ENCODE measurements at regions not wholly inside any gene's neighbourhood (a gene's known extent, or its start where the extent isn't known, plus 50 kb on each side); places are given as distances from the start of the nearest gene placed in this dataset.
A peak's percentile ranks its signal among the peaks of the same experiment; 100 is the strongest.

GRCh38 chr12:89082370-89082753 is 269.9 kb downstream of the DUSP6 start:
- Histone ChIP-seq H3K4me1 (ENCODE audit: control insufficient read depth in 2 of 2, insufficient read depth in 1 of 2, low read depth in 1 of 2, low read length in 2 of 2) (peaks cover 4 to 23% of the 10 kb centered on the region in 2 donors), H3K9me3 (replicated peaks in 1 of 2; ENCODE audit: control insufficient read depth in 2 of 2, insufficient read depth in 1 of 2, low read depth in 1 of 2, low read length in 2 of 2) (peaks cover 0 to 5% of the 10 kb centered on the region in 2 donors), H2AFZ (ENCODE audit: low read length) (peak overlapping the region; percentile 45), H3K14ac (ENCODE audit: low read length) (no peak overlapping the region), H3K9ac (ENCODE audit: low read depth, low read length, poor library complexity) (no peak overlapping the region), H3K18ac (ENCODE audit: low read length) (no peak overlapping the region), H2AK5ac (ENCODE audit: low read depth, low read length) (no peak overlapping the region), H3K27me3 (ENCODE audit: control insufficient read depth in 3 of 3, insufficient read depth in 3 of 3, low read depth in 1 of 3, low read length in 3 of 3) (no peaks in the 10 kb centered on the region), H3K79me1 (ENCODE audit: low read depth, low read length) (no peaks in the 10 kb centered on the region), H2BK12ac (ENCODE audit: low read length) (no peak overlapping the region), H3K36me3 (replicated peaks in 1 of 2; ENCODE audit: control insufficient read depth in 2 of 2, insufficient read depth in 2 of 2, low read length in 2 of 2) (no peaks in the 10 kb centered on the region), H3K23ac (ENCODE audit: low read depth, low read length, poor library complexity) (no peak overlapping the region), H4K8ac (ENCODE audit: low read depth, low read length) (no peak overlapping the region), H3K4me3 (ENCODE audit: low read length in 2 of 2) (no peak overlapping the region), H3K27ac (replicated peaks; ENCODE audit: low read length) (no peak overlapping the region), H2BK15ac (ENCODE audit: low read length) (no peak overlapping the region), H4K91ac (ENCODE audit: low read depth, low read length, poor library complexity) (no peak overlapping the region), H2BK120ac (ENCODE audit: low read depth, low read length) (no peak overlapping the region), H2BK5ac (ENCODE audit: low read length) (no peak overlapping the region), H3K4me2 (ENCODE audit: insufficient read depth, low read length, poor library complexity, severe bottlenecking) (no peak overlapping the region), H3K4ac (ENCODE audit: low read length) (no peak overlapping the region)
- WGBS, 2 donors (ENCODE audit: extremely low coverage in 2 of 2, insufficient read length in 2 of 2, insufficient replicate concordance in 1 of 2), result no CpG with 5 or more reads among the region's 1 CpG
- no peak for DNase-seq (ENCODE audit: low spot score)

DNA sequence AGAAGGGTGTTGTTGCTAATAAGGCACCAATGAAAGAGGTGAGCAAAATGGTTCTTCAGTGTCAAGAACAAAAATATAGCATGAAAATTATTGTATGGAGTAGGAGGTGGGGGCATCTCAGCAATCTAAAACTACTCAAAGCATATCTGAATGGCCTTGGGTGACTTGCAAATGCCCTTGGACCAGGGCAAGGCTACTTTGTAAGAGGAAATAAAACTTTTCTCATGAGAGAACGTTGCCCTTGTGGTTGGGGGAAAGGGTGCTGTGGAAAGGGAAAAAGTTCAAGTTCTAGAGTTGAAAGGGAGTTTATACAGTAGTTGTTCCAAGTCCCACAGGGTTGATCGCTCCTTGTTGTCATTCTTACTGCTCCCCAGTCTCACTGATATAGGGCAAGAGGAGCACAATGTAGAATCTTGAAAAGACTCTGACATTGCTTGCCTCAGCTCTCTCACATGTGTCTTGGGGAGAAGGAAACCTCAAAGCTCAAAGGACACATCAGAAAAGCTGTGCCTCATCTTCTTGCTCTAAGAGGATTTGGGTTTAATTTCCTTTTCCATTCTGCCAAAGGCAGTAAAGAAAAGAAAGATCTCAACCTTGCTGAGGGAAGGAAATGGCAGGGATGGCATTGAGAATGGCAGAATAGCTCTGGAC is 270.5 kb downstream of the DUSP6 start:
- no peak overlapping the region for H3K14ac ChIP-seq (ENCODE audit: low read length)
- no peak overlapping the region for H4K8ac ChIP-seq (ENCODE audit: low read depth, low read length)
- H3K4me2 ChIP-seq (ENCODE audit: insufficient read depth, low read length, poor library complexity, severe bottlenecking), result no peak overlapping the region
- no peaks in the 10 kb centered on the region for H3K79me1 ChIP-seq (ENCODE audit: low read depth, low read length)
- H2AFZ ChIP-seq (ENCODE audit: low read length), result peak overlapping the region; percentile 45
- no peak overlapping the region for H3K23ac ChIP-seq (ENCODE audit: low read depth, low read length, poor library complexity)
- H3K18ac ChIP-seq (ENCODE audit: low read length), result no peak overlapping the region
- H2BK5ac ChIP-seq (ENCODE audit: low read length), result no peak overlapping the region
- H3K9ac ChIP-seq (ENCODE audit: low read depth, low read length, poor library complexity), result no peak overlapping the region
- H2AK5ac ChIP-seq (ENCODE audit: low read depth, low read length), result no peak overlapping the region
- DNase-seq (ENCODE audit: low spot score), result no peak
- peaks cover 2 to 22% of the 10 kb centered on the region in 2 donors for H3K4me1 ChIP-seq (ENCODE audit: control insufficient read depth in 2 of 2, insufficient read depth in 1 of 2, low read depth in 1 of 2, low read length in 2 of 2)
- no peak overlapping the region for H3K4ac ChIP-seq (ENCODE audit: low read length)
- H3K9me3 ChIP-seq (replicated peaks in 1 of 2; ENCODE audit: control insufficient read depth in 2 of 2, insufficient read depth in 1 of 2, low read depth in 1 of 2, low read length in 2 of 2), result peaks cover 0 to 5% of the 10 kb centered on the region in 2 donors
- no peak overlapping the region for H3K27ac ChIP-seq (replicated peaks; ENCODE audit: low read length)
- no peak overlapping the region for H4K91ac ChIP-seq (ENCODE audit: low read depth, low read length, poor library complexity)
- no peaks in the 10 kb centered on the region for H3K36me3 ChIP-seq (replicated peaks in 1 of 2; ENCODE audit: control insufficient read depth in 2 of 2, insufficient read depth in 2 of 2, low read length in 2 of 2)
- no peaks in the 10 kb centered on the region for H3K27me3 ChIP-seq (ENCODE audit: control insufficient read depth in 3 of 3, insufficient read depth in 3 of 3, low read depth in 1 of 3, low read length in 3 of 3)
- no peak overlapping the region for H2BK12ac ChIP-seq (ENCODE audit: low read length)
- whole genome bisulfite sequencing, 2 donors (ENCODE audit: extremely low coverage in 2 of 2, insufficient read length in 2 of 2, insufficient replicate concordance in 1 of 2), result no CpG with 5 or more reads among the region's 2 CpGs
- no peak overlapping the region for H2BK120ac ChIP-seq (ENCODE audit: low read depth, low read length)
- no peak overlapping the region for H3K4me3 ChIP-seq (ENCODE audit: low read length in 2 of 2)
- no peak overlapping the region for H2BK15ac ChIP-seq (ENCODE audit: low read length)

DNA sequence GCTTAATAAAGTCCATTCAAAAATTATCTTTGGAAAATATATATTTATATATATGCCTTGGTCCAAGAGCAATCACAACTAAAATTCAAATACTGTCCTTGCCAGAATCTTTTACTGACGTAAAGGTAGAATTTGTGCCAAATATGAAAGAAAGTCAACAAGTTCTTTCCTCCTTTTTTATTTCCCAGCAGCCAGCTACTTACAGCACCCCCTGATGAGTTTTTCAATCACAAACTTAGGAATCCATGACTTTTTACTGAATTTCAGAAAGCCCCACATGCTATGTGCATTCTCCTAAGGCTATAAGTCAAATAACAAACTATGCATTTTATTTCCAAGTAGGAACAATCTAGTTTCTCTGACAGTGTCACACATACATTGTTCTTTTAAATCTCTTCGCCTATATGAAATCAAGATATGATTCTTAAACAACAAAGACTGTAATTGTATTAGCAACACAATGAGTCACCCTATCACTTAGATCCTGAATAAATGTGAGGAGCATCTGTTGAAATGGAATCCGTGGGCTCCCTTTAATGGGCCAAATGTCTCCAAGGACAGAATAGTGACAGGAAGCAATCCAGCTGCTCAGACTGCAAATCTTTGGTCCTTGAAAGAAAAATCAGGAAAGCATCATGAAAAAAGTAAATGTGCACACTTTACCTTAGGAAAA is 271.4 kb downstream of the DUSP6 start:
- Histone ChIP-seq H3K4me2 (ENCODE audit: insufficient read depth, low read length, poor library complexity, severe bottlenecking) (no peak overlapping the region), H2AFZ (ENCODE audit: low read length) (peak overlapping the region; percentile 45), H3K9me3 (replicated peaks in 1 of 2; ENCODE audit: control insufficient read depth in 2 of 2, insufficient read depth in 1 of 2, low read depth in 1 of 2, low read length in 2 of 2) (peaks cover 0 to 5% of the 10 kb centered on the region in 2 donors), H3K27me3 (ENCODE audit: control insufficient read depth in 3 of 3, insufficient read depth in 3 of 3, low read depth in 1 of 3, low read length in 3 of 3) (no peaks in the 10 kb centered on the region), H3K9ac (ENCODE audit: low read depth, low read length, poor library complexity) (no peak overlapping the region), H2BK12ac (ENCODE audit: low read length) (no peak overlapping the region), H3K79me1 (ENCODE audit: low read depth, low read length) (no peaks in the 10 kb centered on the region), H4K91ac (ENCODE audit: low read depth, low read length, poor library complexity) (no peak overlapping the region), H3K4me3 (ENCODE audit: low read length in 2 of 2) (no peak overlapping the region), H3K36me3 (replicated peaks in 1 of 2; ENCODE audit: control insufficient read depth in 2 of 2, insufficient read depth in 2 of 2, low read length in 2 of 2) (no peaks in the 10 kb centered on the region), H3K14ac (ENCODE audit: low read length) (no peak overlapping the region), H3K23ac (ENCODE audit: low read depth, low read length, poor library complexity) (no peak overlapping the region), H4K8ac (ENCODE audit: low read depth, low read length) (no peak overlapping the region), H2AK5ac (ENCODE audit: low read depth, low read length) (no peak overlapping the region), H3K27ac (replicated peaks; ENCODE audit: low read length) (no peak overlapping the region), H2BK15ac (ENCODE audit: low read length) (no peak overlapping the region), H3K18ac (ENCODE audit: low read length) (no peak overlapping the region), H2BK120ac (ENCODE audit: low read depth, low read length) (no peak overlapping the region), H2BK5ac (ENCODE audit: low read length) (no peak overlapping the region), H3K4ac (ENCODE audit: low read length) (no peak overlapping the region), H3K4me1 (ENCODE audit: control insufficient read depth in 2 of 2, insufficient read depth in 1 of 2, low read depth in 1 of 2, low read length in 2 of 2) (peaks cover 2 to 22% of the 10 kb centered on the region in 2 donors)
- WGBS, 2 donors (ENCODE audit: extremely low coverage in 2 of 2, insufficient read length in 2 of 2, insufficient replicate concordance in 1 of 2), result no CpG with 5 or more reads among the region's 3 CpGs
- DNase-seq (ENCODE audit: low spot score), result no peak

DNA sequence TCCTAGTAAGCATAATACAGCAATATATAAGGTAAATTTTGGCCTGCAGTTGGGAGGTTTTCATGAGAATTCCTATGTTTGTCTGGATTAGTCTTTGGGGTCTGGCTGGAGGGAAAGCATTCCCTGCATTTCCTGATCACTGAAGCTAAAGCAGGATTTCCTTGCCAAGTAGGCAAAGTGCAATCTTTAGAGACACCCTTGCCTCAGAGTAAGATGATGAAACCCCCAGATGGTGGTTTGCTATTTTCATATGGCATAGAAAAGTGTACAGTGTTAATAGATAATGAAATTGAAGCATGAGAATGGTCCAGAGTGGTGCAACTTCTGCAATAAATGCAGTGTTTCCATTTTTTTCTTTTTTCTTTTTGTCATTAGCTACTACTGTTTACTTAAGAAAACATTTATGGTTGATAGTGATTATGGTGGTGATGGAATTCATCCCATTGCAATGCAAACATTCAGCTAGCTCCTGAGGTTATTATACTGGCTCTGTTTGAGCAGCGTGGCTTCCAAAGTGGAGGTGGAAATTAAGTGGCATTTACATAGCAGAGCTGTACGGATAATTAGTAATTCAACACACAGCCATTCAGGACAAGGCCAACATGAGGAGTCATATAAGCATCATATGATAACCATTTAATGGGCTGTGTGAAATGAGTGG is 276.3 kb downstream of the DUSP6 start:
- Histone ChIP-seq H2BK15ac (ENCODE audit: low read length) (no peak overlapping the region), H2BK12ac (ENCODE audit: low read length) (no peak overlapping the region), H3K14ac (ENCODE audit: low read length) (no peak overlapping the region), H2BK5ac (ENCODE audit: low read length) (no peak overlapping the region), H3K79me1 (ENCODE audit: low read depth, low read length) (no peaks in the 10 kb centered on the region), H2AFZ (ENCODE audit: low read length) (no peak overlapping the region), H3K4me2 (ENCODE audit: insufficient read depth, low read length, poor library complexity, severe bottlenecking) (no peak overlapping the region), H2BK120ac (ENCODE audit: low read depth, low read length) (no peak overlapping the region), H4K8ac (ENCODE audit: low read depth, low read length) (no peak overlapping the region), H3K27ac (replicated peaks; ENCODE audit: low read length) (no peak overlapping the region), H3K36me3 (replicated peaks in 1 of 2; ENCODE audit: control insufficient read depth in 2 of 2, insufficient read depth in 2 of 2, low read length in 2 of 2) (no peaks in the 10 kb centered on the region), H4K91ac (ENCODE audit: low read depth, low read length, poor library complexity) (no peak overlapping the region), H3K27me3 (ENCODE audit: control insufficient read depth in 3 of 3, insufficient read depth in 3 of 3, low read depth in 1 of 3, low read length in 3 of 3) (no peaks in the 10 kb centered on the region), H3K9me3 (replicated peaks in 1 of 2; ENCODE audit: control insufficient read depth in 2 of 2, insufficient read depth in 1 of 2, low read depth in 1 of 2, low read length in 2 of 2) (peaks cover 0 to 5% of the 10 kb centered on the region in 2 donors), H3K18ac (ENCODE audit: low read length) (no peak overlapping the region), H3K4me3 (ENCODE audit: low read length in 2 of 2) (no peak overlapping the region), H2AK5ac (ENCODE audit: low read depth, low read length) (no peak overlapping the region), H3K4ac (ENCODE audit: low read length) (no peak overlapping the region), H3K23ac (ENCODE audit: low read depth, low read length, poor library complexity) (no peak overlapping the region), H3K9ac (ENCODE audit: low read depth, low read length, poor library complexity) (no peak overlapping the region), H3K4me1 (ENCODE audit: control insufficient read depth in 2 of 2, insufficient read depth in 1 of 2, low read depth in 1 of 2, low read length in 2 of 2) (peaks cover 2 to 4% of the 10 kb centered on the region in 2 donors)
- WGBS, 2 donors (ENCODE audit: extremely low coverage in 2 of 2, insufficient read length in 2 of 2, insufficient replicate concordance in 1 of 2), result no CpG with 5 or more reads among the region's 2 CpGs
- no peak for DNase-seq (ENCODE audit: low spot score)

Data from neuronal stem cell (in vitro differentiated cells).